Upper lobe of left lung (tissue), 6 donors: ENCODE measurements at regions not wholly inside any gene's neighbourhood (a gene's known extent, or its start where the extent isn't known, plus 50 kb on each side); places are given as distances from the start of the nearest gene placed in this dataset.
"Not testable (repeated sequence)": the region's sequence is repeated elsewhere in the genome, so short reads cannot be mapped to it uniquely, and the experiment has no call there.

ENCODE experiments used
- ATAC-seq, 2 donors: fragments of 200-7000 bp; cut with Tn5 transposase; one replicate each; pipeline ENCODE4 v1.9.1; 2022; ENCODE audit warnings: mild to moderate bottlenecking in 2 of 2, moderate library complexity in 2 of 2; ENCODE audit not compliant: low FRiP score in 2 of 2
- DNase-seq, 2 donors: peaks; one replicate each; pipeline ENCODE4 v3.0.0-alpha.2; 2019 to 2020
- H3K27ac ChIP-seq, 4 donors: fragments of 200-600 bp; sonication (generic); one replicate each; pipeline ENCODE4 v1.5.1; 2016 to 2019
- H3K27me3 ChIP-seq, 4 donors: fragments of 200-600 bp; sonication (generic); one replicate each; pipeline ENCODE4 v1.5.1; 2017 to 2019
- H3K36me3 ChIP-seq, 4 donors: fragments of 200-600 bp; sonication (generic); one replicate each; pipeline ENCODE4 v1.5.1; 2016 to 2019
- H3K4me1 ChIP-seq, 4 donors: fragments of 200-600 bp; sonication (generic); one replicate each; pipeline ENCODE4 v1.5.1; 2018 to 2019
- H3K4me3 ChIP-seq, 4 donors: fragments of 200-600 bp; sonication (generic); one replicate each; pipeline ENCODE4 v1.5.1; 2017 to 2019; ENCODE audit warnings: mild to moderate bottlenecking in 2 of 4, moderate library complexity in 1 of 4
- H3K9me3 ChIP-seq, 4 donors: fragments of 200-600 bp; sonication (generic); one replicate each; pipeline ENCODE4 v1.5.1; 2018 to 2019
- EP300 ChIP-seq, 4 donors: sonication (generic); formaldehyde crosslinking; IDR thresholded peaks; one replicate each; pipeline ENCODE4 v1.5.1; 2017; ENCODE audit warnings: antibody characterized with exemption in 4 of 4, control low read depth in 2 of 4
- POLR2A ChIP-seq, 4 donors: fragments of 450-650 bp; IDR thresholded peaks; one replicate each; pipeline ENCODE4 v1.5.1; 2016 to 2017; ENCODE audit warnings: antibody characterized with exemption in 4 of 4, mild to moderate bottlenecking in 2 of 4
- POLR2AphosphoS5 ChIP-seq, 2 donors: sonication (generic); formaldehyde crosslinking; IDR thresholded peaks; one replicate each; pipeline ENCODE4 v1.5.1; 2017; ENCODE audit warnings: antibody characterized with exemption in 2 of 2
- WGBS, 2 donors: methylation state at CpG; one replicate each; pipeline ENCODE4 v1.1.5; 2017 to 2018; 5-methylcytosine and 5-hydroxymethylcytosine counted together
- TF ChIP-seq, protein P1 (sequence below), 6 experiments: fragments of 450-650 bp in 4 of 6; fragments of 200-600 bp in 2 of 6; sonication (generic) in 2 of 6; IDR thresholded peaks; one replicate each; pipeline ENCODE4 v1.5.1; 2016 to 2019; ENCODE audit warnings: antibody characterized with exemption in 6 of 6
- donor health status: DM: no; HTN: no; CAD: no; lungs with moderate emphysema.
- donor health status: DM: no; HTN: yes; CAD: no; lungs with severe emphysema.

DNA sequence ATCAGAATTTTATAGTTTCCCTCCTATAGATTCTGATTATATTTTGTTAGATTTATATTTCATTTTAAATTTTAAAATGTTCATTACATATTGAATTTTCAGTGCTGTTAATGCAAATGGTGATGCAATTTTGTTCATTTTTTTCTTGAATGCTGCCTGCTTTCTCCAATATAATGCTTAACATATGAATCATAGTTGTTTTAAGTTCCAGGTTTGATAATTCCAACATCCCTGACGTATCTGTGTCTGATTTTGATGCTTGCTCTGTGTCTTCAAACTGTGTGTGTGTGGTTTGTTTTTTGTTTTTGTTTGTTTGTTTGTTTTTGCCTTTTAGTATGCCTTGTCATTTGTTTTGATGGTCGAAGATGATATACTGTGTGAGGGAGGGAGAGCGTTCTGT, 134.7 kb upstream of the ELAC2 start:
- H3K4me1 ChIP-seq = no peaks in the 10 kb centered on the region
- TF ChIP-seq, protein P1, sequence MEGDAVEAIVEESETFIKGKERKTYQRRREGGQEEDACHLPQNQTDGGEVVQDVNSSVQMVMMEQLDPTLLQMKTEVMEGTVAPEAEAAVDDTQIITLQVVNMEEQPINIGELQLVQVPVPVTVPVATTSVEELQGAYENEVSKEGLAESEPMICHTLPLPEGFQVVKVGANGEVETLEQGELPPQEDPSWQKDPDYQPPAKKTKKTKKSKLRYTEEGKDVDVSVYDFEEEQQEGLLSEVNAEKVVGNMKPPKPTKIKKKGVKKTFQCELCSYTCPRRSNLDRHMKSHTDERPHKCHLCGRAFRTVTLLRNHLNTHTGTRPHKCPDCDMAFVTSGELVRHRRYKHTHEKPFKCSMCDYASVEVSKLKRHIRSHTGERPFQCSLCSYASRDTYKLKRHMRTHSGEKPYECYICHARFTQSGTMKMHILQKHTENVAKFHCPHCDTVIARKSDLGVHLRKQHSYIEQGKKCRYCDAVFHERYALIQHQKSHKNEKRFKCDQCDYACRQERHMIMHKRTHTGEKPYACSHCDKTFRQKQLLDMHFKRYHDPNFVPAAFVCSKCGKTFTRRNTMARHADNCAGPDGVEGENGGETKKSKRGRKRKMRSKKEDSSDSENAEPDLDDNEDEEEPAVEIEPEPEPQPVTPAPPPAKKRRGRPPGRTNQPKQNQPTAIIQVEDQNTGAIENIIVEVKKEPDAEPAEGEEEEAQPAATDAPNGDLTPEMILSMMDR (IDR thresholded peaks at IDR 0.05) = no peak
- TF ChIP-seq POLR2A (IDR thresholded peaks at IDR 0.05) (no peak), POLR2AphosphoS5 (IDR thresholded peaks at IDR 0.05) (no peak), EP300 (IDR thresholded peaks at IDR 0.05) (no peak)
- DNase-seq = no peak
- H3K36me3 ChIP-seq = no peaks in the 10 kb centered on the region
- no peak for ATAC-seq
- no peak overlapping the region for H3K4me3 ChIP-seq
- H3K9me3 ChIP-seq = no peaks in the 10 kb centered on the region
- no peaks in the 10 kb centered on the region for H3K27me3 ChIP-seq
- 76 to 81% methylated on average over 3 of the region's 3 CpGs for WGBS, 2 donors
- no peak overlapping the region for H3K27ac ChIP-seq

DNA sequence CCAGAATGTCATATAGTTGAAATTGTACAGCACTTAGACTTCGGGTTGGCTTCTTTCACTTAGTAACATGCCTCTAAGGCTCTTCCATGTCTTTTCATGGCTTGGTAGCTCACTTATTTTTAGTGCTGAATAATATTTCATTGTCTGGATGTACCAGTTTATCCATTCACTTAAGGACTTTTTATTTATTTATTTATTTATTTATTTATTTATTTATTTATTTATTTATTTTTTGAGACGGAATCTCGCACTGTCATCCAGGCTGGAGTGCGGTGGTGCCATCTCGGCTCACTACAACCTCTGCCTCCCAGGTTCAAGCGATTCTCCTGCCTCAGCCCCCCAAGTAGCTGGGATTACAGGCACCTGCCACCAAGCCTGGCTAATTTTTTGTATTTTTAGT, 132.9 kb upstream of the ELAC2 start:
- H3K36me3 ChIP-seq, H3K27me3 ChIP-seq, DNase-seq, H3K9me3 ChIP-seq, ATAC-seq, H3K27ac ChIP-seq, H3K4me3 ChIP-seq, H3K4me1 ChIP-seq: not testable (repeated sequence)
- 94 to 95% methylated on average over 6 of the region's 6 CpGs for WGBS, 2 donors

DNA sequence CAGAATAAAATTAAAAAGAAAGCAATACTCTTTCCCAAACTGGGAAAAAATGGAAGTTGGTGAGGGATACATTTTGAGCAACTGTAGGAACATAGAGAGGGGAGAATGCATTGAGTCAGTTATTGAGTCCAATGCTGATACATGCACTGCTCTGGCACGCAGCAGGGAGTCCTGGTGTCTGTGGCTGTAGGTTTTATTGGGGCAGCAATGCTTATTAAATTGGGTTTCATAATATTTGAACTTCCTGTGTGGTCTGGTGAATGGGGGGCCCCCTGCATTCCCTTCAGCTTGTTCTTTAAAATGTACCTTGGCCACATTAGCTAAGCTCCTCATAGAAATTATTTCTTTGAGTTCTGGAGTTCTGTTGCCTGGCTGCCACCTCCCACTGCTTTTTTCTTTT, 125.2 kb upstream of the ELAC2 start:
- Histone ChIP-seq H3K4me3 (no peak overlapping the region), H3K4me1 (no peaks in the 10 kb centered on the region), H3K9me3 (peaks cover 0 to 9% (median 0%) of the 10 kb centered on the region in 4 donors), H3K27me3 (no peaks in the 10 kb centered on the region), H3K27ac (no peak overlapping the region), H3K36me3 (no peaks in the 10 kb centered on the region)
- WGBS, 2 donors = 83 to 91% methylated on average over 1 of the region's 1 CpG
- TF ChIP-seq POLR2A (IDR thresholded peaks at IDR 0.05) (no peak), POLR2AphosphoS5 (IDR thresholded peaks at IDR 0.05) (no peak), EP300 (IDR thresholded peaks at IDR 0.05) (no peak)
- TF ChIP-seq, protein P1 (IDR thresholded peaks at IDR 0.05) = no peak
- no peak for DNase-seq
- no peak for ATAC-seq

DNA sequence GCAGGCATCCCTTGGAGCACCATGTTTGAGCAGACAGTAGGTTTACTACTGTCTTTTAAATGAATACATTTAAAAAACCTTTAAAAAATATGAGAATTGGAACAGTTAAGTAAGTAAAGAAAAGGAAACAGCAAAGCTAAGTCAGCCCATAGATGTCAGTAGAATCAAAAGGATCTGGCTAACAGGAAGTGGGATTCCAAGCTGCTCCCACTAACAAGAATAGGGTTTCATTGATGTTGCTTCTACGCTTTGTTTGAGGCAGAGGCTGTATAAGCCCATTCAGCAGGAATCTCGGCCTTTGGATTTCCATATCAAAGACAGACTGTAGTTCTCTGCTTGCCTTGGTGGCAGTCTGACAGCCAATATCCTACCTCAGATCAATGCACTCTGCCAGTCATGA, 122.9 kb upstream of the ELAC2 start:
- no peak overlapping the region for H3K4me3 ChIP-seq
- H3K27me3 ChIP-seq = no peaks in the 10 kb centered on the region
- peaks cover 0 to 9% (median 0%) of the 10 kb centered on the region in 4 donors for H3K9me3 ChIP-seq
- H3K4me1 ChIP-seq = no peaks in the 10 kb centered on the region
- DNase-seq (no peak), ATAC-seq (no peak)
- TF ChIP-seq, protein P1 (IDR thresholded peaks at IDR 0.05) = no peak
- WGBS, 2 donors = 34 to 62% methylated on average over 2 of the region's 2 CpGs
- H3K36me3 ChIP-seq = no peaks in the 10 kb centered on the region
- H3K27ac ChIP-seq = no peak overlapping the region

DNA sequence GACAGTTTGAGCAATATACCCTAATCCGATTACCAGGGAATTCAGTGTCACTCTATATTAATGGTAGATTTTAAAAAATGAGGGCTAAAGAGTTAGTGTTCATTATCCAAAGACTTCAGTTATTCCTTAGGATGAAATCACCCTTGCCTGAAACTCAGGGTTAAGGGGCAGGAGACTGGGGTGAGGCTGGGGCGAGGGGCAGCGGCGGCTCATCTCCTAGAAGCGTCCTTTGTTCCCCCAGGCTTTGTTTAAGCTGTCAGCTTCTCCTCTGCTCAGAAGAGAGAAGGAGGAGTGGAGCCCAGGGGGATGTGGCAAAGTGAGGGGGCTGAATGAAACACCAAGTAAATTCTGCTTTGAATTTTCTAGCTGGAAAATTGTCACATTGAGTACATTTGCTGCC, 117.7 kb upstream of the ELAC2 start:
- Histone ChIP-seq H3K4me1 (no peaks in the 10 kb centered on the region), H3K4me3 (no peak overlapping the region), H3K36me3 (no peaks in the 10 kb centered on the region), H3K27ac (no peak overlapping the region), H3K9me3 (peaks cover 0 to 9% (median 0%) of the 10 kb centered on the region in 4 donors), H3K27me3 (no peaks in the 10 kb centered on the region)
- TF ChIP-seq EP300 (IDR thresholded peaks at IDR 0.05) (no peak), POLR2A (IDR thresholded peaks at IDR 0.05) (no peak), POLR2AphosphoS5 (IDR thresholded peaks at IDR 0.05) (no peak)
- TF ChIP-seq, protein P1 (IDR thresholded peaks at IDR 0.05) = no peak
- DNase-seq = no peak
- WGBS, 2 donors = 54 to 67% methylated on average over 5 of the region's 5 CpGs
- no peak for ATAC-seq
